COLO829 (cell line): ENCODE measurements at regions not wholly inside any gene's neighbourhood (a gene's known extent, or its start where the extent isn't known, plus 50 kb on each side); places are given as distances from the start of the nearest gene placed in this dataset.

Experiments
- DNase-seq: peaks from one replicate; pipeline ENCODE4 v3.0.0; 2012; ENCODE audit warnings: low spot score

DNA sequence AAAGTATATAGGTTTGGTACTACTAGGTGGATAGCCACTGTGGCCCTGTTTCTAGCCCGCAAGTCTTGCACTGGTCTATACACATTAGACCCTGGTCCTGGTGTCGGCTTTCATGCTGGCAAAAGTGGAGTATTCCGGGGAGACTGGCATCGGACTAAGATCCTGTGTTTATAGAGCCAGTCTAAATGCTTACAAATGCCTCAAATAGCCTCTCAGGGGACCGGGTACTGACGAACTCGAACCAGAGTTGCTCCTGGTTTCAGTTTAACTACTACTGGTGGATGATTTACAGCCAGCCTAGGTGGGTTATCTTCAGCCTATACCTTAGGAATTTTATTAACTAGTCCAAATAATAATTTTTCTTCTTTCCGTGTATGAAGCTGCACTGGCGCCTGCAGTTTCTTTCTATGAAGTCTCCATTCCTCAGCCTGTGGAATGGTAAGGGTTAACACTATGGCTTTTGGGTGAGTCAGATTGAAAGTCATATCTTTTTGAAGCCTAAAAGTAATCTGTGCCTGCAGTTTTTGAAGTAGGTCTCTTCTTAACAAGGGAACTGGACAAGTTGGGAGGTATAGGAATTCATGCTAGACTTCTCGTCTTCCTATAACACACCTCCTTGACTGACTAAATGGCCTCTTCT is 51.3 kb downstream of the OR10H4 start:
- DNase-seq, result no peak

DNA sequence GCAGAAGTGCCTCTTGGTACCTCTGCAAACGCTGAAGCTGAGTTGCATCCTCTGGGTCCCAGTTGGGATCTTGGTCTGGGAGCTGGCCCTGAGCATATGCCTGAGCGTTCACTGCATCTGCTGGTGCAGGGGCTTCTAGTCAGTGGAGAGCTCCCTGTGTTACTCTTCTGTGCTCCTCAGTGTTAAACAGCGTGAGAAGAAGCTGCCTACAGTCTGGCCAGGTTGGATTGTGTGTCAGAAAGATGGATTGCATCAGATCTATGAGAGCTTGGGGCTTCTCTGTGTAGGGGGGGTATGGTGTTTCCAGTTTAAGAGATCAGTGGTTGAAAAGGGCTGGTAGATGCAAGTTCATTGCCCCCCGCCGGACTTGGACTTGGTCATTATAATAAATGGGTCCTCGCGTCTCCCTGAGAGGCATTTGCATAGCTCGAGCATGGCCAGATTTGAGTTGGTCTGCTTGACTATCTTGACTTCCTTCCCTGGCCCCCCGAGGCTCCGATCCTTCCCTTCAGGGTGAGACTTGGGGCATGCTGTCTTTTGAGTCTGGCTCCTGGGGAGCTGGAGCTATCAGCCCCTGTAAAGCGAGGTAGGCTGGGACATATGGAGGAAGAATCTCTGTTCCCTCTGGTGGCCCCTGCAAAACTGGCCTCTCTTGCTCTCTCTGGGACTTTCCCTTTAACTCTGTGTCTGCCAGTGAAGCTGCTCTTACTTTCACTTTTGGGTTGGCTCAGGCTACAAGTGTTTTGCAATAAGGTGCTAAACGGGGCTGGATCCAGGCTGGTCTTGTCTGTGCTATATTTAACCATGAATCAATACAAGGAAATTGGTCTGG is 52.9 kb downstream of the OR10H4 start:
- no peak for DNase-seq

DNA sequence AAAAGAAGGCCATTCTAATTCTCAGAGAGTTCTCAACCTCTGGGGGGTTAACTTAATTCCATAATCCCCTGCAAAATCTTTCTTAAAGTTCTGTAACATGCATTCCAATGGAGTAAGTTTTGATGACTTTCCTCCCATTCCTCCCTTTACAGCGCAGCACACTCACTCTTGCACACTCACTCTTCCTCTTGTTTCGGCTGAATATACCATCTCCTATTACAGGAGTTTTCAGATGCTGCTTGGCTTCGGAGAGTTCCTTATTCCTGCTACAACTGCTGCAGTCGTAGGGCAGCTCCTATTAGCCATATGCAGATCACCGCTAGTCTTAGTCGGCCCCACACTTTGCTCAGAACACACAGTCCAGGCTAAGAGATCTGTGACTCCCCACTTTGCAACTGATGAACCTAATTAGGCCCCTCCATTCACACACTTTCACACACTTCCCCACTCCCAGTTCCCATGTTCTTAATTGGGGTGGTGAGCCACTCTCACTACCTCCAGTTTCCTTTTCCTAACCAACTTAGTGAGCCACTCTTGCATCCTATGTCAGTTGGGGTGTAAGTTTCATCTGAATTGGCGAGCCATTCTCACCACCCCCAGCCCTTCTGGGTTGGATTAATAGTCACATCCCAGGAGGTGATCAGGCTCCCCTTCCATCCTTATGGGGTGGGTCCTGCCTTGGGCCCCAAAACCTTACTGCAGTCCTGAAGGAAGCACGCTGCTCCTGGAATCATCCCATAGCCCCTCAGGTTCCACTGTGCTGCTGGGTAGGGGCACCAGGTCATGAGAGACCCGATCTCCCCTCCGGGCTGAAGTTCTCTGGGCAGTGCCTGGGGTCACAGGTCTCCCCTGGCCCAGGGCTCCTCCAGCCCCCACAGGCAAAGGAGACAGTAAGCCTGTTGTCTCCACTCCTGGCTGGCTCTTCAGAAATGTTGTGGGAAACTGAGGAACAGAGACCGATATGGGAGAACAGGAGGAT is 53.9 kb downstream of the OR10H4 start:
- no peak for DNase-seq

DNA sequence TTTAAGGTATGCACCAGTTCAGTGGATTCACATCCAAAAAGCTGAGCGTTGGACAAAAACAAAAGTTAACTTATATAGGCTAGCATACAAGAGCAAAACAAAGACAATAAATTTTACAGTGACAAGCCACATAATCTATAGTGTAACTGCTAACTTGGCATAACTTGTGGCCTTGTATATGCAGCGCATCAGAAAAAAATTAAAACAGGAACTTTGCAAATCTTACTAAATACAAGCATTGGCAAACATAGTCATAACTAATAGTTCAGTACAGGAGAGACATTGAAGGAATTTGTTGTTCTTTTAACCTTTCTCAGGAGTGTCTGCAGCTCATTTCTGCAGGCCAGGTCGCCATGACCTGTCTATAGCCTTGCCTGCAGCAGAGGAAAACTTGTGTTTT is 54.6 kb downstream of the OR10H4 start:
- DNase-seq, result no peak

DNA sequence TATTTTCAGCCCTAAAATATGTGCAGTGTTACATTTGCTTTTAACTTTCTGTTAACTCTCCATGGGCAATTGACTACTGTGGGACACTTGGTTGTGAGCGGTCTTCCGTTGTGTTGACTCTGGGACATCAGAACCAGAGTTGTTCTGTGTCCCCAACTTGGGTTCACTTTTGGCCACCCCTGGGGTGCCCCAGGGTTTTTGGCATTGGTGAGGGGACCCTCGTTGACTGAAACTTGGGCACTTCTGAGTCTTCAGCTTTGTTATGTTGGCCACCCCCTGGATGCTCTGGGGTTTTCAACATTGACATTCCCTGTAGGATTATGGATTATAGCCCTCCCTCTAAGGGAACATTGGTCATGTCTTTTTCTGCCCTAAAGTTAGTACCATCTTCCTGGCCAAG is 57.1 kb downstream of the OR10H4 start:
- no peak for DNase-seq

DNA sequence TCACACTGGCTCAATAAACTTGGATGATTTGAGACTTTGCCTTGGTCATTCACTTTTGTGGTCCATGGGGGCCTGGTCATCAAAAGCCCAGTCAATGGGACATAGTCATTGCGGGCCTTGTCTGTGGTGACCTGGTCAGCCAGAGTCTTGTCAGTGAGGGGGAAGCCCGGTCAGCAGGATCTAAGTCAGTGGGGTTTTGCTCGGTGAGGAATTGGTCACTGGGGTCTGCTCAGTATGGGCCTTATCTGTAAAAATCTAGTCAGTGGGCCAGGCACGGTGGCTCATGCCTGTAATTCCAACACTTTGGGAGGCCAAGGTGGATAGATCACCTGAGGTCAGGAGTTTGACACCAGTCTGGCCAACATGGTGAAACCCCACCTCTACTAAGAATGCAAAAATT is 63.7 kb upstream of the TPM4 start:
- no peak for DNase-seq

DNA sequence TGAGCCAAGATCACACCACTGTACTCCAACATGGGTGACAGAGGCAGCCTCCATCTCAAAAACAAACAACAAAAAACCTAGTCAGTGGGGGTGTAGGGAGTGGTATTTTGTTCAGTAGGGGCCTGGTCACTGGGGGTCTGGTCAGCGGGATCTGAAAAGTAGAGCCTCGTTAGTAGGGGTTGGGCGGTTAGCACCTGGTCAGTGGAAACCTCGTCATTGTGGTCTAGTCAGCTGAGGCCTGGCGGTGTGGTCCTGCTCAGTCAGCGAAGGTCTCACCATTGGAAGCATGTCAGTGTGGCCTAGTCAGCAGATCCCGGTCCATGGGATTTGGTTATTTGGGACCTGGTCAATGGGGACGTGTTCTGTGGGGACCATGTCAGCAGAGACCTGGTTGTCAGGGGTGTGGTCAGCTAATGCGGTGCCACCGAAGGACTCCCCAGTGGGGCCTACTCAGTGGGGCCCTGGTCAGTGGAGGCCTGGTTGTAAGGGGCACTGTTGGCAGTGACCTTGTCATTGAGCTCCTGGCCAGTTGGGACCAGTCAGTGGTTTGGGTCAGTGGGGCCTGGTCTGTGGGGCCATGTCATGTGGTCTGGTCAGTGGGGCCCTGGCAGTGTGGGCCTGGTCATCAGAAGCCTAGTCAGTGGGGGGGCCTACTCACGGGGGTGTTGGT is 63.0 kb upstream of the TPM4 start:
- no peak for DNase-seq

DNA sequence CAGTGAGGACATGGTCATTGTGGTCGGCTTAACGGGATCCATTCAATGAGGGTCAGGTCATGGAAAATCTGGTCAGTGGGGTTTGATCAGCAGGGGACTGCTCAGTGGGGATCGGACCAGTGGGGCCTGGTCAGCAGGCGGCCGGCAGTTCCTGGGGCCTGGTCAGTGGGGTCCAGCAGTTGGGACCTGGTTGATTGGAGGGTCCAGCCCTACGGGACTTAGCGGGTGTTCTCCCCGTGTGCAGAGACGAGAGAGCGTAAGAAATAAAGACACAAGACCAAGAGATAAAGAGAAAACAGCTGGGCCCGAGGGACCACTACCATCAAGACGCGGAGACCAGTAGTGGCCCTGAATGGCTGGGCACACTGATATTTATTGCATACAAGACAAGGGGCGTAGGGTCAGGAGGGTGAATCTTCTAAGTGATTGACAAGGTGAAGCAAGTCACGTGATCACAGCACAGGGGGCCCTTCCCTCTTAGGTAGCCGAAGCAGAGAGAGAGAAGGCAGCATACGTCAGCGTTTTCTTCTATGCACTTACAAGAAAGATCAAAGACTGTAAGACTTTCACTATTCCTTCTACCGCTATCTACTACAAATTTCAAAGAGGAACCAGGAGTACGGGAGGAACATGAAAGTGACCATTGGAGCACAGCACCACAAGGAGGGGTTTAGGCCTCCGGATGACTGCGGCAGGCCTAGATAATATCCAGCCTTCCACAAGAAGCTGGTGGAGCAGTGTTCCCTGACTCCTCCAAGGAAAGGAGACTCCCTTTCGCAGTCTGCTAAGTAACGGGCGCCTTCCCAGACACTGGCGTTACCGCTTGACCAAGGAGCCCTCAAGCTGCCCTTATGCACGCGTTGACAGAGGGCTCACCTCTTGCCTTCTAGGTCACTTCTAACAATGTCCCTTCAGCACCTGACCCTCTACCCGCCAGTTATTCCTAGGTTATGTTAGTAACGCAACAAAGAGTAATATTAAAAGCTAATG is 62.1 kb upstream of the TPM4 start:
- no peak for DNase-seq

DNA sequence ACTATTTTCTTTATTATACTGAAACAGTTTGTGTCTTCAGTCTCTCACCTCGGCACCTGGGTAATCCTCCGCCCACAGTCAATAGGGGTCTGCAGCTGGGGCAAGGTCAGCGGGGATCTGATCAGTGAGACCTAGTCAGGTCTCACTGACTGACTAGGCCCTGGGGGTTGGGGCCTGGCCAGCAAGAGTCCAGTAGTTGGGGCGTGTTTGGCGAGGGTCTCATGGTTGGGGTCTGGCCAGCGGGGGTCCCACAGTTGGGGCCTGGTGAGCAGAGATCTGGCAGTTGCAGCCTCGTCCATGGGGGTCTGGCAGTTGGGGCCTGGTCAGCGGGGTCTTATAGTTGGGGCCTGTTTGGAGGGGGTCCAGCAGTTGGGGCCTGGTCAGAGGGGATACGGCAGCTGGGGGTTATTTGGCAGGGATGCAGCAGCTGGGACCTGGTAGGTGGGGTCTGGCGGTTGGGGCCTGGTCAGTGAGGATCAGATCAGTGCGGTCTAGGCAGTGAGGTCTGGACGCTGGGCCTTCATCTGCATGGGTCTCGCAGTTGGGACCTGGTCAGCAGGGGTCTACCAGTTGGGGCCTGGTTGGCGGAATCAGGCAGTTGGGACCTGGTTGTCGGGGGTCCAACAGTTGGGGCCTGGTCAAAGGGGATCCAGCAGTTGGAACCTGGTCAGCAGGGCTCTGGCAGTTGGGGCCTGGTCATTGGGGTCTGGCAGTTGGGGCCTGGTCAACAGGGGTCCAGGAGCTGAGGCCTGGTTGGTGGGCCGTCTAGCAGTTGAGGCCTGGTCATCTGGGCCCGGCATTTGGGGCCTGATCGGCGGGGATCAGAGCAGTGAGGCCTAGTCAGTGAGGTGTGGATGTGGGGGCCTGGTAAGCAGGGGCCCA is 61.1 kb upstream of the TPM4 start:
- no peak for DNase-seq

DNA sequence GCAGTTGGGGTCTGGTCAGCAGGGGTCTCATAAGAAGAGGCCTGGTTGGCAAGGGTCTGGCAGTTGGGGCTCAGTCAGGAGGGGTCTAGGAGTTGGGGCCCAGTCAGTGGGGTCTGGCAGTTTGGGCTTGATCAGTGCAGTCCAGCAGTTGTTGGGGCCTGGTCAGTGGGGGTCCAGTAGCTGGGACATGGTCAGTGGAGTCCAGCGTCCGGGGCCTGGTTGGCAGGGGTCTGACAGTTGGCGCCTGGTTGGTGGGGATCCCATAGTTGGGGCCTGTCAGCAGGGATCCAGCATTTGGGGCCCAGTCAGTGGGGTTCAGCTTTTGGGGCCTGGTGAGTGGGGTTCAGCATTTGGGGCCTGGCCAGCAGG is 60.5 kb upstream of the TPM4 start:
- DNase-seq, result no peak

DNA sequence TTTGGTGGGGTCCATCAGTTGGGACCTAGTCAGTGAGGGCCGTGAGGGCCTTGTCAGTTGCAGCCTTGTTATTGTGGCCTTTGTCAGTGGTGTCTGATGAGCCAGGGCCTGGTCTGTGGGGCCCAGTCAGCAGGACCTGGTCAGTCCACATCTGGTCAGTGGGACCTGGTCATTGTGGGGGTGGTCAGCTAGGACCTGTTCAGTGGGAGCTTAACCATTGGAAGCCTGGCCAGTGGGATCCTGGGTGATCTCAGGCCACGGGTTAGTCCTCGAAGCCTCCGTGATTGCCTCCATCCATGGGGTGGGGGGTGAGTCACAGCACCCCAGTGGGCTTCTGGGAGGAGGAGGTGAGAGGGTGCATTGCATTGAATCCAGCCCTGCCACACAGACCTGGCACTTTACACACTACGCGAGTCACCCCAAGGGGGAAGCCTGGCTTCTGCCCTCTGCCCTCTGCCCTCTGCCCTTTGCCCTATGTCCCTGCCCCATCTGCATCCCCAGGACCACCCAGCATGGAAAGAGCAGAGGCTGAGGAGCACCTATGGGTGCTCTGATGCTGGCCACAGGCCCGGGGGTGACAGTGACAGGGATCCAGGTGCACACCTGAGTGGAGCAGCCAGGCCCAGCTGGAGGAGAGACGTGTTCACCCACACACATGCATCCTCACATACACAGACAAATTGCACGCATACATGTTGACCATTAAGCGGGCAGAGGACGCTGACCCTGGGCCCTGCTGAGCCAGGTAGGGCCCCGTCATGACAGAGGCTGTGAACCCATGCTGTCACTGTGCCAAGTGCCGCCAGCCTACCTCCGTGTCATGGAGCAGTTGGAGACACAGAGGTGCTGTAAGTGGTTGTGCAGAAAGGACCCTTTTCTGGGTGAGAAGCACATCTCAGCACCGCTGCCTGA is 59.8 kb upstream of the TPM4 start:
- no peak for DNase-seq

DNA sequence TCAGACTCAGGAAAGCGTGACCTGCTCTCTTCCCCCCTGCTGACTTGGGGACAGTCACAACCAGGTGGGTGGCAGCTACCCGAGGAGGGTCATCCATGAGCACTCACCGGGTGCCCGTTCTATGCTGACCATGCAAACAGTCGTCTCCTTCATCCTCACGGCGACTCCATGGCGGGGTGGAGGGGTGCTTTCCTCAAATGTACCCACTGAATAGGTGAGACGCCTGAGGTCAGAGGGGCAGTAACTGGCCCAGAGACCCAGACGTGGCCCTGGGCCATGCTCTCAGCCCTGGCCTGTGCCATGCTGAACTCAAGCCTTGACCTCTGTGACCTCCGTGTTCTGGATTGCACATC is 59.2 kb upstream of the TPM4 start:
- DNase-seq, result no peak

DNA sequence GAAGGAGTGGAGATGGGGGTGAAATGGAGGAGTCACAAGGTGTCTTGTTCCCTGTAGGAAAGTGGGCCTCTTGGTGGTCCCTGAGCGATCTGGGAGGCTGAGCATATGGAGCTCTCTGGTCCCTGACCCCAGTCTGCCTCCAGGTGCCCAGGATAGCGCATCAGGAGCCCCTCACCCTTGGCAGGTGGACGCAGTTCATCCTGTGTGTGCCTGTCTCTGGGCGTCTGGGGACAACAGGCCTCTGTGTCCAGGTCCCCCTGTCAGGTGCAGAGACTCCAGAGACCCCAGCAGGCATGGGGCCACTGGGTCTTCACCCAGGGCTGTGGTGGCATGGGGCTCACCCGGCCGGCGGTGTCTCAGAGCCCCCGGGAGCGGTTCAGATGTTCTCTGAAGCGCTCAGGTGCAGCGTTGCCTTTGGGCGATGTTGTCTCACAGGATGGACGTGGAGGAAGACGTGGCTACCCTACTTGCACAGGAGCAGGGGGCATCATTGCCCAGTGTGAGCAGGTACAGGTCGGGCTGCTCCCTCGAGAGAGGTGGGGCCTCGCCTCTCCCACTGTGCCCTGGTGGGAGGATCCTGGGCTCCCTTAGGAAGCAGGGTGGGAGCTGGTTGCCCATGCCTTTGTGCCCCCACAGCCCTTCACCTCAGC is 58.1 kb upstream of the TPM4 start:
- DNase-seq, result no peak

DNA sequence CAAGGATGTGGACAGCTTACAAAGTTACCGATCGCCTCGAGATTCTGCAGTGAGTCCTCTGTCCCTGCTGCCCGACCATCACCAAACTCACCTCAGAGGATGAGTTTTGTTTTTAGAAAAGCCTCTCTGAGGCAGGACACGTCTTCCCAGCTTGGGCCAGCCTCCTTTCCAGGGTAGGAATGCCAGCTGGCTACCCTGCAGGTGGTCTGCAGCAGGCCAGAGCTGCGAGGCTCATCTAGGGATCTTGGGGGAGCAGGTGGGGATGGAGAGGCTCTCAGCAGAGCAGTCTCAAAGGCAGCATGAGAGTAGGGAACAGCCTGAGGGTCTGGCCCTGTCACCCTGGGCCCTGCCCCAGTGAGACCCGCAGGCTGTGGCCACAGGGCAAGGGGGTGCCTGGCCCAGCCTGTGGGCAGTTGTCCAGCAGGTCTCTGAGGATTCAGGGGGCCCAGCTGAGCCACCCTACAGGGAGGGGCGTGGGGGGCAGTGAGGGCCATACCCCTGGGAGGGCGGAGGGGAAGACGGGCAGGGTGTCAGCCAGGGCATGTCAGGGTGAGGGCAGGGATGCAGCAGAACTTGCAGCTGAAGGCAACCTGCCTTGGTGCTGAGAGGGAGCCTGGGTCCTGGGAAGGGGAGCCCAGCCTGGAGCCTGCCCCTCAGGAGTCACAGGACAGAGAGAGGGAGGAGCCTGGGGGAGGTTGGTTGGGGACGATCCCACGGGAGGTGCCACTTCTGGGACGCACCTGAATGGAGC is 57.3 kb upstream of the TPM4 start:
- no peak for DNase-seq

DNA sequence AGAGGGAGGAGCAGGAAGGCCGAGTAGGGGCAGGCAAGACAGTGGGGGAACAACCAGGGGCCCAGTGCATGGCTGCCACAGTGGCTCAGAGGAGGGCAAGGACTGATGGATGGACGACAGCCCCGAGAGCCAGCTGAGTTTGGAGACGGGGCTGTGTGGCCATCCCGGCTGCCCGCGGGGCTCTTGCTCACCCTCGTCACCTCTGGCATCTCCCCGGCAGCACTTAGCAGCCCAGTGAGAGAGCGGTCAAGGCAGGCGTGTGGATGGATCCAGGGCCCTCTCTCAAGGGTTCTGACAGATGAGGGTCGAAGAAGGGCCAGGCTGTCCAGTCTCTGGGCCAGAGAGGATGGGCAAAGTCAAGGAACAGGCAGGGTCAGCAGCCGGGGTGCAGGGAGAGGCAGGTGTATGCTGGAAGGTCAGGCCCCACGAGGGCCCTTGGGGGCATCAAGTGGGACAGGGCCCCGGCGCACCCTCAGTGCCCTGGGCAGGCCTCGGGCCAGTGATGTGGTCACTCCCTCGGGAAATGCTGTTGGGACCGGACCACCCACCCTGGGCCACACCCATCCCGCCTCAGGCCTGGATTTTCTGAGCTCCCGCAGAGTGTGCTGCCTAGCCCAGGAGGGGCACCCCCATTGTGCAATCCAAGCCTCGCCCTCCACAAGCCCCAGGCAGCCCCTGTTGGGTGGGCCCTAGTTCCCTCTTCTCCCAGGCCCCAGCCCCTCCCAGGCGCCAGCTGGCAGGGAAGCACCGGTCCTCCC is 56.4 kb upstream of the TPM4 start:
- no peak for DNase-seq

DNA sequence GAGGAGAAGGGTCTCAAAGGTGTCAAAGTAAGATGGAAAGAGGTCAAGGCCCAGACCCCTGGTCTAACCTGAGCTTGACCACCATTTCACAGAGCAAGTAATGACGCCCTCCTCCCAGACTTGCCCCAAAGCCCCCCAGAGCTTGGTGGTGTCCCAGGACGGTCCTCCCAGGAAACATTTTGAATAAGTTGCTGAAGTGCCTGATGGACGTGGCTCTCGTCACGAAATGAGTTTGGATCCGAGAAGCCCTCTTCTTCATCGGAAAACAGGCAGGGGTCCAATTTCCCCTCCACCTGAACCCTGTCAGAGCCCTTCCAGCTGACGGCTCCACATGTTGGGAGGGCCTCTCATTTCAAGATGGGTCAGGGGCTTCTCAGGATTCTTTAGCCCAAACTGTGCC is 54.5 kb upstream of the TPM4 start:
- no peak for DNase-seq

DNA sequence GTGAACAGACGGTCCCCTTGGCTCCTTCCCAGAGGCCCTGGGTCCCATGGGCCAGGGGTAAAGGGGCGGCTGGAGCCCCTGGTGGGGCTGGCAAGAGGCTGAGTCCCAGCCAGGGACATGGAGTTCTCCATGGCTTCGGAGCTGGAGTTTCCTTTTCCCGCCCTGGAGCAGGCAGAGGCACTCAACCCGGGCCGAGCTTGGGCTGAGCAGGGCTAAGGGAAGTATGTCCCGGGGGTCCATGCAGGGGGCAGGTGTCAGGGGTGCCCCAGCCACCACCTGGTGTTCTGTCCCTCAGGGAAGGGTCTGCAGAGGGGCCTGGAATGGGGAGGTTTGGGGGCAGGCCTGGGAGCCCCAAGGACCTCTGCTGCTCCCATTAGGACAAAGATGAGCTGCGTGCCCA is 54.0 kb upstream of the TPM4 start:
- DNase-seq, result no peak
